Thymus (tissue), 11 donors: ENCODE measurements at regions not wholly inside any gene's neighbourhood (a gene's known extent, or its start where the extent isn't known, plus 50 kb on each side); places are given as distances from the start of the nearest gene placed in this dataset.

Source experiments
- DNase-seq, 9 donors: peaks; one replicate each; pipeline ENCODE4 v3.0.0-alpha.2; 2013; ENCODE audit warnings: low spot score in 9 of 9, low read depth in 6 of 9, missing footprints in 1 of 9
- H3K27ac ChIP-seq, 2 donors: one replicate each; pipeline ENCODE4 v1.5.1; 2013; ENCODE audit warnings: control low read depth in 1 of 2, low read depth in 1 of 2, low read length in 1 of 2, mild to moderate bottlenecking in 1 of 2, moderate library complexity in 1 of 2
- H3K27me3 ChIP-seq, 2 donors: one replicate each; pipeline ENCODE4 v1.5.1; 2013; ENCODE audit warnings: low read length in 1 of 2; ENCODE audit not compliant: control insufficient read depth in 2 of 2, insufficient read depth in 1 of 2
- H3K36me3 ChIP-seq, 2 donors: one replicate each; pipeline ENCODE4 v1.5.1; 2013; ENCODE audit warnings: low read length in 1 of 2, mild to moderate bottlenecking in 1 of 2, moderate library complexity in 1 of 2; ENCODE audit not compliant: control insufficient read depth in 2 of 2, insufficient read depth in 2 of 2
- H3K4me1 ChIP-seq, 2 donors: one replicate each; pipeline ENCODE4 v1.5.1; 2013; ENCODE audit warnings: low read length in 2 of 2; ENCODE audit not compliant: control insufficient read depth in 2 of 2, insufficient read depth in 2 of 2
- H3K4me3 ChIP-seq, 2 donors: one replicate each; pipeline ENCODE4 v1.5.1; 2013; ENCODE audit warnings: low read length in 2 of 2, control low read depth in 1 of 2, mild to moderate bottlenecking in 1 of 2
- H3K9me3 ChIP-seq, 2 donors: one replicate each; pipeline ENCODE4 v1.5.1; 2013; ENCODE audit warnings: low read length in 1 of 2, mild to moderate bottlenecking in 1 of 2; ENCODE audit not compliant: control insufficient read depth in 2 of 2, insufficient read depth in 1 of 2
- WGBS: extraction: QIAGEN DNeasy Blood & Tissue Kit; methylation state at CpG from one replicate; pipeline ENCODE4 v1.1.7; 2013; 5-methylcytosine and 5-hydroxymethylcytosine counted together
- donor health status: healthy.

GRCh38 chr1:190634134-190634533 lies 156.5 kb upstream of the BRINP3 start:
- WGBS, result 92% methylated on average over 2 of the region's 2 CpGs
- H3K27me3 ChIP-seq, result no peaks in the 10 kb centered on the region
- H3K4me3 ChIP-seq, result no peak overlapping the region
- no peaks in the 10 kb centered on the region for H3K4me1 ChIP-seq
- no peak overlapping the region for H3K27ac ChIP-seq
- H3K36me3 ChIP-seq, result no peaks in the 10 kb centered on the region
- H3K9me3 ChIP-seq, result peaks cover 0 to 4% of the 10 kb centered on the region in 2 donors
- DNase-seq, result no peak

- no peaks in the 10 kb centered on the region for H3K27me3 ChIP-seq
- H3K4me3 ChIP-seq, result no peak overlapping the region
- no peak for DNase-seq
Observed at GRCh38 chr1:190649553-190649952, 171.9 kb upstream of the BRINP3 start.

GRCh38 chr1:190658907-190659306 lies 181.2 kb upstream of the BRINP3 start:
- no peak for DNase-seq
- H3K9me3 ChIP-seq, result no peaks in the 10 kb centered on the region
- no peak overlapping the region for H3K4me3 ChIP-seq
- H3K27ac ChIP-seq, result no peak overlapping the region
- H3K4me1 ChIP-seq, result no peaks in the 10 kb centered on the region
- 95% methylated on average over 2 of the region's 2 CpGs for WGBS
- no peaks in the 10 kb centered on the region for H3K27me3 ChIP-seq
- H3K36me3 ChIP-seq, result no peaks in the 10 kb centered on the region

More at GRCh38 chr1:190649553-190649952, 171.9 kb upstream of the BRINP3 start:
- no peaks in the 10 kb centered on the region for H3K36me3 ChIP-seq
- no peak overlapping the region for H3K27ac ChIP-seq
- no peaks in the 10 kb centered on the region for H3K4me1 ChIP-seq
- no peaks in the 10 kb centered on the region for H3K9me3 ChIP-seq

GRCh38 chr1:190663962-190664361 lies 186.3 kb upstream of the BRINP3 start:
- 90% methylated on average over 1 of the region's 1 CpG for WGBS
- H3K9me3 ChIP-seq, result no peaks in the 10 kb centered on the region
- no peak overlapping the region for H3K27ac ChIP-seq
- no peaks in the 10 kb centered on the region for H3K4me1 ChIP-seq
- DNase-seq, result no peak
- no peaks in the 10 kb centered on the region for H3K36me3 ChIP-seq
- no peak overlapping the region for H3K4me3 ChIP-seq
- no peaks in the 10 kb centered on the region for H3K27me3 ChIP-seq

GRCh38 chr1:190665045-190665444 lies 187.4 kb upstream of the BRINP3 start:
- no peaks in the 10 kb centered on the region for H3K4me1 ChIP-seq
- H3K27me3 ChIP-seq, result no peaks in the 10 kb centered on the region
- DNase-seq, result no peak
- no peaks in the 10 kb centered on the region for H3K36me3 ChIP-seq
- H3K27ac ChIP-seq, result no peak overlapping the region
- no peaks in the 10 kb centered on the region for H3K9me3 ChIP-seq
- H3K4me3 ChIP-seq, result no peak overlapping the region

- Histone ChIP-seq H3K4me3 (no peak overlapping the region), H3K4me1 (no peaks in the 10 kb centered on the region), H3K9me3 (no peaks in the 10 kb centered on the region), H3K27ac (no peak overlapping the region), H3K36me3 (no peaks in the 10 kb centered on the region), H3K27me3 (no peaks in the 10 kb centered on the region)
- DNase-seq, result no peak
Observed at GRCh38 chr1:190667914-190668313, 190.2 kb upstream of the BRINP3 start.

- no peaks in the 10 kb centered on the region for H3K9me3 ChIP-seq
- no peak overlapping the region for H3K27ac ChIP-seq
- WGBS, result 90% methylated on average over 4 of the region's 4 CpGs
- no peak for DNase-seq
- H3K27me3 ChIP-seq, result no peaks in the 10 kb centered on the region
- H3K36me3 ChIP-seq, result no peaks in the 10 kb centered on the region
- H3K4me1 ChIP-seq, result no peaks in the 10 kb centered on the region
- no peak overlapping the region for H3K4me3 ChIP-seq
Observed at GRCh38 chr1:190679044-190679443, 201.4 kb upstream of the BRINP3 start.

GRCh38 chr1:190679454-190679853 lies 201.8 kb upstream of the BRINP3 start:
- Histone ChIP-seq H3K4me3 (no peak overlapping the region), H3K27ac (no peak overlapping the region), H3K27me3 (no peaks in the 10 kb centered on the region), H3K4me1 (no peaks in the 10 kb centered on the region), H3K9me3 (no peaks in the 10 kb centered on the region), H3K36me3 (no peaks in the 10 kb centered on the region)
- WGBS, result 89% methylated on average over 2 of the region's 2 CpGs
- no peak for DNase-seq

- 88% methylated on average over 4 of the region's 4 CpGs for WGBS
- no peaks in the 10 kb centered on the region for H3K27me3 ChIP-seq
- no peak for DNase-seq
- H3K9me3 ChIP-seq, result no peaks in the 10 kb centered on the region
- no peak overlapping the region for H3K27ac ChIP-seq
- no peak overlapping the region for H3K4me3 ChIP-seq
- no peaks in the 10 kb centered on the region for H3K4me1 ChIP-seq
- H3K36me3 ChIP-seq, result no peaks in the 10 kb centered on the region
Observed at GRCh38 chr1:190679983-190680382, 202.3 kb upstream of the BRINP3 start.

- H3K4me3 ChIP-seq, result no peak overlapping the region
- DNase-seq, result no peak
- no peaks in the 10 kb centered on the region for H3K36me3 ChIP-seq
- H3K27ac ChIP-seq, result no peak overlapping the region
- H3K4me1 ChIP-seq, result no peaks in the 10 kb centered on the region
- no peaks in the 10 kb centered on the region for H3K27me3 ChIP-seq
- H3K9me3 ChIP-seq, result no peaks in the 10 kb centered on the region
- 87% methylated on average over 4 of the region's 4 CpGs for WGBS
Observed at GRCh38 chr1:190685676-190686075, 208.0 kb upstream of the BRINP3 start.
